ENCODE measurements at regions not wholly inside any gene's neighbourhood (a gene's known extent, or its start where the extent isn't known, plus 50 kb on each side); places are given as distances from the start of the nearest gene placed in this dataset.

DNA sequence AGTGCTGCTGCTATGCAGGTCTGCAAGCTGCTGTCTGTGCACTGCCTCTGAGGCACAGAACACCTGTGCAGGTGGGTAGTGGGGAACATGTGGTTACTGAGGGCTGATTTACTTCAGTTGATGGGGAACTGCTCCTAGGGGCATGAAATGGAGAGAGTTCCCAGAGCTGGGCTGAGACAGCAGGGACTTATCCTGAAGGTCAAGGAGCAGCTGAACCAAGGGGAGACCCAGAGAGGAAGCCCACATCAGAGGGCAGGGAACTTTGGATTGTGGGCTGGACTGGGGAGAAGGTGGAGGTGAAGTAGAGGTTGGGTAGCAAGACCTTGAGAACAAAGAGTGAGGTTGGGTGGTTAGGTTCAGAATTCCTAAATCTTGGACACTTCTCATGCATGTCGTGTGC, 311.9 kb downstream of the AACS start:
- TF ChIP-seq ZFX (IDR thresholded peaks at IDR 0.05; ENCODE audit: borderline replicate concordance), result no peak
- TF ChIP-seq CTCF (IDR thresholded peaks at IDR 0.05), result no peak

DNA sequence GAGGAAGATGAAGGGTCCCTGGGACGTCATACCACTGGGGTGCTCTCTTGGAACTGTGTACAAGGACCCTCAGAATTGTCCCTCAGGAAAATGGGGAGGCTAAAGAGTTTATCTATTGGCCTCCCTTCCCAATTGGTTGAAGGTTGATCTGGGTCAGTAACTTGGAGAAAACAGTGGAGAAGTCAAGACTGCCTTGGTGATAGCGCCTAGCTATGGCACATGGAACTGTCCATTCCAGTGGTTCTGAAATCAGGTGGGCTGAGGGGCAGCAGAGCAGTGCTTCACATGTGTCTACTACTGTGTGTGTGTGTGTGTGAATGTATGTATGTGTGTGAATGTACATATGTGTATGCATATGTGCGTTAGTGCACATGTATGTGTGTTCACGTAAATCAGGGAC, 316.1 kb downstream of the AACS start:
- TF ChIP-seq ZFX (IDR thresholded peaks at IDR 0.05; ENCODE audit: borderline replicate concordance) (no peak), CTCF (IDR thresholded peaks at IDR 0.05) (no peak)

More for the DNA sequence above, 311.9 kb downstream of the AACS start:
- no peak overlapping the region for H3K27ac ChIP-seq

GRCh38 chr12:125382926-125383325, 317.7 kb downstream of the AACS start:
- no peak for TF ChIP-seq ZFX (IDR thresholded peaks at IDR 0.05; ENCODE audit: borderline replicate concordance)
- no peak for TF ChIP-seq CTCF (IDR thresholded peaks at IDR 0.05)
- no peak overlapping the region for H3K27ac ChIP-seq

More for the DNA sequence above, 316.1 kb downstream of the AACS start:
- H3K27ac ChIP-seq, result no peak overlapping the region

- TF ChIP-seq ZFX (IDR thresholded peaks at IDR 0.05; ENCODE audit: borderline replicate concordance) (no peak), CTCF (IDR thresholded peaks at IDR 0.05) (no peak)
These were observed 321.4 kb downstream of the AACS start for GRCh38 chr12:125386652-125387051.

GRCh38 chr12:125387206-125387605, 322.0 kb downstream of the AACS start:
- TF ChIP-seq CTCF (IDR thresholded peaks at IDR 0.05) (no peak), ZFX (IDR thresholded peaks at IDR 0.05; ENCODE audit: borderline replicate concordance) (no peak)
- H3K27ac ChIP-seq, result no peak overlapping the region

More at GRCh38 chr12:125386652-125387051, 321.4 kb downstream of the AACS start:
- H3K27ac ChIP-seq, result no peak overlapping the region

- no peak for TF ChIP-seq ZFX (IDR thresholded peaks at IDR 0.05; ENCODE audit: borderline replicate concordance)
- no peak for TF ChIP-seq CTCF (IDR thresholded peaks at IDR 0.05)
- H3K27ac ChIP-seq, result no peak overlapping the region
These were observed 323.9 kb downstream of the AACS start for GRCh38 chr12:125389061-125389697.

GRCh38 chr12:125393569-125393968, 328.3 kb downstream of the AACS start:
- TF ChIP-seq CTCF (IDR thresholded peaks at IDR 0.05) (no peak), ZFX (IDR thresholded peaks at IDR 0.05; ENCODE audit: borderline replicate concordance) (no peak)
- no peak overlapping the region for H3K27ac ChIP-seq
